Kidney capillary endothelial cell (primary cell): ENCODE measurements at regions not wholly inside any gene's neighbourhood (a gene's known extent, or its start where the extent isn't known, plus 50 kb on each side); places are given as distances from the start of the nearest gene placed in this dataset.
A peak's percentile ranks its signal among the peaks of the same experiment; 100 is the strongest.

Experiments used
- DNase-seq: peaks from one replicate; pipeline ENCODE4 v3.0.0-alpha.2; 2018; ENCODE audit warnings: low spot score

GRCh38 chr5:52409835-52410234 is 377.9 kb upstream of the ITGA1 start:
- DNase-seq, result no peak

DNA sequence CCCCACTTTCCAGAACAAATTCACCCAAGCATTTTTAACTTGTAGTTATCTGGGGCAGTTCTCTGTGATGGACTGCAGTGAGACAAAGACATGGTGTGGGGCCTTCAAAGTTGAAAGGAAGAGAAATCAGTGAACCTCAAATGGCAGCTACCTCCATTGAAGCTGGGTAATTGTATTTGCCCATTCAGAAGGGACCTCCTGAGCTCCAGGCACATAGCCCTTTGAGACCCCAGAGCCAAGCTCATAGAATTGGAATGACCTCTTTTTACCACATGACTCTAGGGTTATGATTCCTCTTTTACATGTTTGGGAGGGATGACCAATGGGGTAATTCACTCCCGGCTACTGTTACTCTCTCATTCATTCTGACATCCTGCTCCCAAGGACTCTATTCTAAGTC is 368.4 kb upstream of the ITGA1 start:
- no peak for DNase-seq

DNA sequence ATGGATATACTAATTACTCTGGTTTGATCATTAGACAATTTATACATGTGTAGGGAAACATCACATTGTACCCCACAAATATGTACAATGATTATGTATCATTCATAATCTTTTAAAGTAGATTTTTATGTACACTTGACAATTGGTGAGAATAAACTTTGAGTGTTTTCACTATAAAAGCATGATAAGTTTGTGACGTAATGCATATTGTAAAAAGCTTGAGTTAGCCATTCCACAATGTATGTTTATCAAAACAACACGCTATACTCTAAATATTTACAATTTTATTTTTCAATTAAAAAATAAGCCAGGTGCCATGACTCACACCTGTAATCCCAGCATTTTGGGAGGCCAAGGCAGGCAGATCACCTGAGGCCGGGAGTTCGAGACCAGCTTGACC is 360.1 kb upstream of the ITGA1 start:
- no peak for DNase-seq

GRCh38 chr5:52428977-52429489 is 358.7 kb upstream of the ITGA1 start:
- no peak for DNase-seq

DNA sequence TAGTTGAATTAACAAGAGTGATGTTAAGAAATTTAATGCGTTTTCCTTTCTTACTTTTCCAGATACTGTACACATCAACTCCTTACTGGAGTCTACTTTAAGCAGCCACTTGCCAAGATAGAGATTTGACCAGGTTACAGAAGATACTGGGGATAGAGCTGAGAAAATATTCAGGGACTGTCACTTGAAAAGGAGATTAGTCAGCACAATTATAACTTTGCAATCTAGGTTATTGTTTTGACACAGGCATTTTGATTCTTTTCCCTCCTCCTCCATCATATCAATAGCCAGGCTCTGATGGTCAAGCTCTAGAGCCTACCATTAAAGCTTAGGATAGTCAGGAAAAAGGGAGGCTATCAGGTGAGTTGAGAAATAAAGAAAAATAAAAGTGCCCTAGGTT is 345.9 kb upstream of the ITGA1 start:
- no peak for DNase-seq

DNA sequence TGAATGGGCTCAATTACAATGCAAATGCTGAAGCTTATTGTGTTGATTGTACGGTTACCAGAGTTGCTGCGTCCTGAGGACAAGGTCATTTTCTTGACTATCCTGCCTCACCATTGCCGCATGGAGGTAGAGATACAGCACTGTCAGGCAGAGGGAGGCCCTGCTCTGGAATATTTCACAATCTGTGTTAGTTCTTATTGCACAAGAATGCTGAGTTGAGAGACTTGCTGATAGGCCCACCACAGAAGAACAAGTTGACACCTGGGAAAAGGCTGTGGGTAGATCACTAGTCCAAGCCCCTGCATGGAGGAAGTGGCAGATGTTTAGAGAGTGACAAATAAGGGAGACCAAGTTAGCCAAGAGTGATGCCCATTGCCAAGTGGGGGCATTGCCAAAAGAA is 344.5 kb upstream of the ITGA1 start:
- no peak for DNase-seq

GRCh38 chr5:52448111-52448510 is 339.6 kb upstream of the ITGA1 start:
- DNase-seq, result no peak

DNA sequence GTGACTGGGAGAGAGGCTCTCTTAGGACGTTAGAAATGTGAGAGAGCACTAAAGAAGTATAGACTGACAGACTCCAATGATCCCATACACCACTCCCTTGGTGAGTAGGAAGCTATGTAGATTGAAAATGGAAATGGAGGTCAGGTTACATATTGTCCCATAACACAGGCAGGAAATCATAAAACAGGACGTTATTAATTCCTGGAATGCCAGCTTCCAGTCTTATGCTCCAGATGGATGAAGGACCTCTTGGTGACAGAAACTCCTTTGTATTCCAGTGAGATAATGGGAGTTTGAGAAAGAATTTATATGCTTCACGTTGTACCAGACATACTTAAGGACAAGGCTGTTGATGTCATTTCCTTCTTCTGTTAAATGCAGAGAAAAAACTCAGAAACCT is 338.2 kb upstream of the ITGA1 start:
- peak; percentile 83 for DNase-seq

- no peak for DNase-seq
Observed at GRCh38 chr5:52452098-52452497, 335.6 kb upstream of the ITGA1 start.

- no peak for DNase-seq
Observed at GRCh38 chr5:52453176-52453575, 334.5 kb upstream of the ITGA1 start.

DNA sequence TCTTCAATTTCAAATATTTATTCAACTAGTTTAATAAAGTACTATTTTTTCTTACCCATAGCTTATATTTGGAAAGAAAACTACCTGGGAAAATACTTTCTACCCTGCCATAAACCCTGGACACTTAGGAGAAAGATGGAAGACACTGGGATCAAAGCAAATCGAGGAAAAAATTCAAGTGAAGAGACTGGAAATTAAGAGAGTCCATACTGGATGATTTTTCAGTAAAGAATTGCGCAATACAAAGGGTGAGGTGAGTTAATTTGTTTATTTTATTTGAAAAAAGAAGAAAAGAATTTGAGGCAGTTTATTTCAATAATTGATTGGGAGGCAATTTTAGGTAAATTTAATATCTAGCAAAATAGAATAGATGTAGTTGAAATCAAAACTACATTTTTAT is 331.8 kb upstream of the ITGA1 start:
- no peak for DNase-seq

GRCh38 chr5:52457810-52458209 is 329.9 kb upstream of the ITGA1 start:
- DNase-seq, result no peak

GRCh38 chr5:52466113-52466512 is 321.6 kb upstream of the ITGA1 start:
- no peak for DNase-seq

DNA sequence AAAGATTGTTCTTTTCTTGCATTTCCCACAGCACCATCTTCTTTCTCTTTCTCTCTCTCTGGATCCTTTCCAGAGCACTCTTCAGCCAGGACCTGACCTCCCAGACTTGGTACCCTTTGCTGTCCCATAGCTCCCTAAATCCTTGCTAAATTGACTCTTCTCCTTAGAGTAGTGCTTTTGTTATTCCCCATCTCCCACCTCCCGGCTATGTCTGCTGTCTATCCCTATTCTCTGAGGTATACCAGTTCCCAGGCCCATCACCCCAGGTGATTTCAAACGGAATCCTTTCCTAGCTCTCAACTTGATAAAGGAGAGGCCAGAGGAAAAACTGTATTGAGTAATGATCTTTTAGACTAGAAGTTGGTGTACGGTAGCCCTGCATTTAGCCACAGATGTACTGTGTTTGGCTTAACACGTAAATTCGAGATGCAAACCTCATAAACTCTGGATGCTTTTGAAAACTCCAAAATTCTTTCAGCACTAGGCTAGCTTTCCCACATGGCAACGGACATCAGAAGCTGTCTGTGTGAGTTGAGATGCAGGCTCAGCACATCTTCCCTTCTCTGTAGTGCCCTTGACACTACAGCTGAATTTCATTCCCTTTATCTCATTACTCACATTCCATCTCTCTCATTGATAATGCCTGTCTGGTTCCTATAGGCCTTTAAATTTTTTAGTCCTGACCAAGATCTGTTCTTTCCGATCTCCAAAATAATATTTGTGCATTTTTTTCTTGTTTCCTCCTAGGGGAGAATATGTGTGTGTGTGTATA is 320.8 kb upstream of the ITGA1 start:
- no peak for DNase-seq

DNA sequence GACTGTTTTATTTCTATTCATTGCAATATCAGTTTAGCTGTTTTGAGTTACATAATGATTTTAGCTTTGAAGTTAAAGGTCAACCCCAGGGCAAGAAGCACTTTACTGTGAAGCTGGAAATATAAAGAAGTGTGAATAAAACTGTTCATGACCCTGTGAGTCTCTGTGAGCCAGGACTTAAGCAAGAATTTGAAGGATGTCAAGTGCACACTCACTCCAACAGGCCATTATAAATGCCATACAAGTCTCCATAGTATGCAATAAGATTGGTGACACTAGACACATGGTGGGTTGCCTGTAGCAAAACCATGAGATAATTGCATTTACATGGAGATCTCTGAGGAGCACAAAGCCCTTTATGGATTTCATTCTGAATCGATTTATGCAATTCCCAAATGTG is 318.7 kb upstream of the ITGA1 start:
- DNase-seq, result no peak

GRCh38 chr5:52469420-52469819 is 318.3 kb upstream of the ITGA1 start:
- DNase-seq, result no peak

- no peak for DNase-seq
Observed at GRCh38 chr5:52469835-52470234, 317.9 kb upstream of the ITGA1 start.

GRCh38 chr5:52476346-52476745 is 311.4 kb upstream of the ITGA1 start:
- DNase-seq, result no peak

- DNase-seq, result peak; percentile 65
Observed at GRCh38 chr5:52481201-52481600, 306.5 kb upstream of the ITGA1 start.

- DNase-seq, result no peak
Observed at GRCh38 chr5:52481851-52482250, 305.9 kb upstream of the ITGA1 start.

- no peak for DNase-seq
Observed at GRCh38 chr5:52491071-52491787, 296.5 kb upstream of the ITGA1 start.

DNA sequence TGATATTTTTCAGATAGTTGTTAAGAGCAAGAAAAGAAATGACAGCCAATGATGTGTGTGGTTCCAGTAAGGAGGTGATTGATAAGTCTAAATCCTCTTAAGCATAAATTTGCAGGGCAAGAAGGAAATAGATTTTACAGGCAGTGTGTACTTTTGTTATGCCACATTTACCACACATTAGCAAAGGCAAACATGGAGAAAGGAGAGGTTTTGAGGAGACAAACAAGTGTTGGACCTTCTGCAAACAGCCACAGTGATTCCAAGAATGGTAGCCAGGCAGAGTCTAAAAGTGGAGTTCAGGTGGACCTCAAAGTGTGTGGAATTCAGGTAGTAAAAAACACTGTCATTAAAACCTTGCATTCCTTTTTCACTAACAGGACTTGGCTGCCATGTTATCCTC is 295.9 kb upstream of the ITGA1 start:
- DNase-seq, result no peak

DNA sequence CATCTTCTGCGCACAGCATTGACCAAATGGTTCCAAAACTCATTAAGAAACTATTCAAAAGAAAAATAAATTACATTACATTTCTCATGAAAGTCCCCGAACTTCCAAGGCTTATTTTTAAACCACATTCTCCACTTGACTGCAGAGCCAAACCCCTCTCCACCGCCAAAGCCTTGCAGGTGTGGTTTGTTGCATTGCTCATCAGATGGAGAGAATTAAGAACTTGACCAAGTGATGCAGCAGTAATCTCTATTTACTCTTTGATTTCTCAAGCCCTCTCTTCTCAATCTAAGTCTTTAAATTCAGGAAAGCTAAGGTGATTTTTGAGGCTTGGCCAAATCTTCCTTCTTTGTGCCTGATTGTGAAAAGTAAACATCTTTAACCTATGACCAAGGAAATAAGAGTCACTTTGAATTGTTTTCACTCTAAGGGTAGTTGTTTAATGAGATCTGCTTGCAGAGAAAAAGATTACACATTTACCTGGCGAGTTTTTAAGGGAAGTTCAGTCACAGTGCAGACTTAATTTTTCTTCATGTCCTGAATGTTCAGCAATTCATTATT is 290.5 kb upstream of the ITGA1 start:
- no peak for DNase-seq
